T-cell (primary cell): ENCODE measurements at regions not wholly inside any gene's neighbourhood (a gene's known extent, or its start where the extent isn't known, plus 50 kb on each side); places are given as distances from the start of the nearest gene placed in this dataset.

Experiments used
- ATAC-seq, 4 experiments: fragments of 200-7000 bp in 3 of 4; fragments of 150-1000 bp in 1 of 4; cut with Tn5 transposase; replicated peaks in 1 of 4; 1 replicate in 3 of 4; 2 replicates in 1 of 4; pipeline ENCODE4 v1.10.0; 2021; ENCODE audit warnings: moderate library complexity in 3 of 4, mild to moderate bottlenecking in 2 of 4, moderate number of reproducible peaks in 1 of 4
- CTCF ChIA-PET, 2 donors: fragments of 300-600 bp; sonication (Branson Sonifier 250); formaldehyde crosslinking; loops; one replicate each; lab custom pipeline; 2022; ENCODE audit warnings: antibody characterized with exemption in 2 of 2; lab: Charles Lee
- POLR2A ChIA-PET, 2 donors: fragments of 300-600 bp; sonication (Branson Sonifier 250); formaldehyde crosslinking; loops; one replicate each; lab custom pipeline; 2022; ENCODE audit warnings: antibody characterized with exemption in 2 of 2; lab: Charles Lee
- DNase-seq, 35 experiments: peaks; one replicate each; pipeline versions ENCODE4 v3.0.0 to v3.0.0-alpha.2; 2013 to 2023
- H3K27ac ChIP-seq: one replicate; pipeline ENCODE4 v1.5.1; 2013; ENCODE audit warnings: low read length
- H3K27me3 ChIP-seq, 2 experiments: replicated peaks in 1 of 2; 1 replicate in 1 of 2; 2 replicates in 1 of 2; pipeline versions ENCODE4 v1.6.1 to v1.7.0; 2013; ENCODE audit warnings: low read length in 1 of 2, mixed read lengths in 1 of 2; ENCODE audit not compliant: control insufficient read depth in 2 of 2, insufficient read depth in 2 of 2; ENCODE audit errors: extremely low read depth in 1 of 2
- H3K36me3 ChIP-seq, 2 donors: 1 replicate in 1 of 2; 2 replicates in 1 of 2; pipeline versions ENCODE4 v1.6.1 to v1.7.0; 2013; ENCODE audit warnings: low read length in 1 of 2; ENCODE audit not compliant: control insufficient read depth in 2 of 2, insufficient read depth in 1 of 2; ENCODE audit errors: extremely low read depth in 1 of 2
- H3K4me1 ChIP-seq, 2 experiments: 1 replicate in 1 of 2; 2 replicates in 1 of 2; pipeline versions ENCODE4 v1.6.1 to v1.7.0; 2013; ENCODE audit warnings: low read length in 2 of 2, mixed read lengths in 1 of 2; ENCODE audit not compliant: insufficient read depth in 2 of 2, control insufficient read depth in 1 of 2; ENCODE audit errors: extremely low read depth in 1 of 2
- H3K4me3 ChIP-seq, 2 donors: 1 replicate in 1 of 2; 2 replicates in 1 of 2; pipeline versions ENCODE4 v1.5.1 to v1.7.0; 2013; ENCODE audit warnings: mild to moderate bottlenecking in 2 of 2, low read length in 1 of 2, moderate library complexity in 1 of 2; ENCODE audit not compliant: control insufficient read depth in 1 of 2; ENCODE audit errors: extremely low read depth in 1 of 2
- H3K9me3 ChIP-seq: 2 replicates; pipeline ENCODE4 v1.7.0; 2013
- H3K27ac Mint-ChIP-seq, 2 donors: one replicate each; pipeline ENCODE4 v1.8.0; 2020 to 2021; ENCODE audit warnings: mild to moderate bottlenecking in 2 of 2, mixed read lengths in 2 of 2
- H3K27me3 Mint-ChIP-seq, 2 donors: one replicate each; pipeline ENCODE4 v1.8.0; 2021 to 2022; ENCODE audit warnings: mixed read lengths in 2 of 2
- H3K36me3 Mint-ChIP-seq: one replicate; pipeline ENCODE4 v1.8.0; 2021; ENCODE audit warnings: mixed read lengths
- H3K4me1 Mint-ChIP-seq, 3 donors: one replicate each; pipeline ENCODE4 v1.8.0; 2020 to 2022; ENCODE audit warnings: mixed read lengths in 3 of 3, mild to moderate bottlenecking in 1 of 3
- H3K4me3 Mint-ChIP-seq, 3 donors: one replicate each; pipeline ENCODE4 v1.8.0; 2020 to 2022; ENCODE audit warnings: mild to moderate bottlenecking in 3 of 3, mixed read lengths in 3 of 3, moderate library complexity in 3 of 3
- H3K9me3 Mint-ChIP-seq, 3 donors: one replicate each; pipeline ENCODE4 v1.8.0; 2020 to 2022; ENCODE audit warnings: mixed read lengths in 3 of 3
- WGBS: methylation state at CpG from one replicate; pipeline ENCODE4 v1.1.5; 2013; ENCODE audit warnings: missing lambda C conversion rate; ENCODE audit not compliant: insufficient coverage; 5-methylcytosine and 5-hydroxymethylcytosine counted together

DNA sequence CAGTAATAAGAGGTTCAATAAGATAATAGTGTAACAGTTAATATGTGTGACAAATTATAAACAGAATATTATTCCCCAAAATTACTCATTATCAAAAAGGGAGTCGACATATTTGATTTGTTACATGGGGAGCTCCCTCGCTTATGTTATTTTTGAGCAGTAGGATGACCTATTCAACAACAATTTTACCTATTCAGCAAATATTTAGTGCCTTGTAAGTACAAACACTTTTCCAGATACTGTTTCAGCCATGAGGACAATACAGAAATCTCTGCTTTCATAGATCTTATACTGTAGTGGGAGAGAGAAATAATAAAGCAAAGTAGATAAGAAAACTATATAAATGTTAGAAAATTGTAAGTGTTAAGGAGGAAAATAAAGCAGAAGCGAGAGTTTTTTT, 1342.8 kb upstream of the WWC1 start:
- H3K27me3 Mint-ChIP-seq, result no peaks in the 10 kb centered on the region
- Histone ChIP-seq H3K4me3 (no peak overlapping the region), H3K4me1 (no peaks in the 10 kb centered on the region), H3K36me3 (no peaks in the 10 kb centered on the region), H3K9me3 (no peaks in the 10 kb centered on the region), H3K27me3 (no peaks in the 10 kb centered on the region), H3K27ac (no peak overlapping the region)
- no peak for ATAC-seq
- ChIA-PET CTCF (no interaction called here), POLR2A (no interaction called here)
- H3K9me3 Mint-ChIP-seq, result peaks cover 3 to 6% (median 5%) of the 10 kb centered on the region in 3 donors
- 80% methylated on average over 1 of the region's 3 CpGs for WGBS
- no peak overlapping the region for H3K27ac Mint-ChIP-seq
- no peak for DNase-seq
- H3K4me1 Mint-ChIP-seq, result no peaks in the 10 kb centered on the region
- H3K4me3 Mint-ChIP-seq, result no peak overlapping the region
- no peaks in the 10 kb centered on the region for H3K36me3 Mint-ChIP-seq

- H3K36me3 ChIP-seq, result no peaks in the 10 kb centered on the region
- H3K9me3 ChIP-seq, result no peaks in the 10 kb centered on the region
- H3K4me1 ChIP-seq, result no peaks in the 10 kb centered on the region
- no peak overlapping the region for H3K4me3 ChIP-seq
- peaks cover under 1 to 7% (median 7%) of the 10 kb centered on the region in 3 donors for H3K9me3 Mint-ChIP-seq
- no peaks in the 10 kb centered on the region for H3K36me3 Mint-ChIP-seq
- H3K27ac Mint-ChIP-seq, result no peak overlapping the region
- no peak overlapping the region for H3K4me3 Mint-ChIP-seq
- no peaks in the 10 kb centered on the region for H3K27me3 Mint-ChIP-seq
- ChIA-PET POLR2A (no interaction called here), CTCF (no interaction called here)
- no peak for DNase-seq
- WGBS, result 71% methylated on average over 3 of the region's 4 CpGs
- H3K4me1 Mint-ChIP-seq, result no peaks in the 10 kb centered on the region
- ATAC-seq, result no peak
- no peak overlapping the region for H3K27ac ChIP-seq
- H3K27me3 ChIP-seq, result no peaks in the 10 kb centered on the region
These were observed 1339.4 kb upstream of the WWC1 start for GRCh38 chr5:166952048-166952447.

GRCh38 chr5:166957782-166958181, 1333.7 kb upstream of the WWC1 start:
- ChIA-PET CTCF (no interaction called here), POLR2A (no interaction called here)
- H3K27ac ChIP-seq, result no peak overlapping the region
- DNase-seq (no peak), ATAC-seq (no peak)
- Mint-ChIP-seq H3K4me3 (no peak overlapping the region), H3K27ac (no peak overlapping the region), H3K4me1 (no peaks in the 10 kb centered on the region), H3K27me3 (no peaks in the 10 kb centered on the region), H3K36me3 (no peaks in the 10 kb centered on the region), H3K9me3 (peaks cover 6 to 16% (median 13%) of the 10 kb centered on the region in 3 donors)
- no peaks in the 10 kb centered on the region for H3K4me1 ChIP-seq
- 50% methylated on average over 1 of the region's 3 CpGs for WGBS
- H3K4me3 ChIP-seq, result no peak overlapping the region
- no peaks in the 10 kb centered on the region for H3K9me3 ChIP-seq
- no peaks in the 10 kb centered on the region for H3K36me3 ChIP-seq
- no peaks in the 10 kb centered on the region for H3K27me3 ChIP-seq

- H3K4me3 Mint-ChIP-seq, result no peak overlapping the region
- no peak for ATAC-seq
- no peaks in the 10 kb centered on the region for H3K36me3 ChIP-seq
- peaks cover 5 to 25% (median 19%) of the 10 kb centered on the region in 3 donors for H3K9me3 Mint-ChIP-seq
- H3K36me3 Mint-ChIP-seq, result no peaks in the 10 kb centered on the region
- H3K9me3 ChIP-seq, result no peaks in the 10 kb centered on the region
- ChIA-PET POLR2A (no interaction called here), CTCF (no interaction called here)
- no peak overlapping the region for H3K27ac ChIP-seq
- no peaks in the 10 kb centered on the region for H3K27me3 Mint-ChIP-seq
- H3K4me1 ChIP-seq, result no peaks in the 10 kb centered on the region
- WGBS, result no CpG with 5 or more reads among the region's 1 CpG
- H3K4me3 ChIP-seq, result no peak overlapping the region
- no peaks in the 10 kb centered on the region for H3K27me3 ChIP-seq
- no peaks in the 10 kb centered on the region for H3K4me1 Mint-ChIP-seq
- no peak for DNase-seq
- no peak overlapping the region for H3K27ac Mint-ChIP-seq
These were observed 1331.7 kb upstream of the WWC1 start for GRCh38 chr5:166959766-166960165.

DNA sequence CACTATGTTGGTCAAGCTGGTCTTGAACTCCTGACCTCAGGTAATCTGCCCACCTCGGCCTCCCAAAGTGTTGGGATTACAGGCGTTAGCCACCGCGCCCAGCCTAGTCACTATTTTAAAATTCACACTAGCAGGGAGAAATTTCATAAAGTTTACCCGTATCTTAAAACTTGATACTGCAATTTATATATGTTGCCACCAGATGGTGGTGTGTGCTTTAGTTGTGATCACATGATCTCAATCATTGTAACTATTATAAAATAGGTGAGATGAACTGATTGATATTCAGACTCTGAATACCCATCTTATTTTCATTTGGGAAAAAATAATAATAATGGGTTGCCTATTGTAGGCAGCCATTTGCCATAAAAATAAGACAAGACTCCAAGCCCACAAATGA, 1330.4 kb upstream of the WWC1 start:
- H3K27me3 Mint-ChIP-seq, result no peaks in the 10 kb centered on the region
- Histone ChIP-seq H3K4me3 (no peak overlapping the region), H3K9me3 (no peaks in the 10 kb centered on the region), H3K27ac (no peak overlapping the region), H3K36me3 (no peaks in the 10 kb centered on the region), H3K4me1 (no peaks in the 10 kb centered on the region), H3K27me3 (no peaks in the 10 kb centered on the region)
- peaks cover 9 to 33% (median 19%) of the 10 kb centered on the region in 3 donors for H3K9me3 Mint-ChIP-seq
- CTCF ChIA-PET, result no interaction called here
- no peaks in the 10 kb centered on the region for H3K36me3 Mint-ChIP-seq
- no peak overlapping the region for H3K4me3 Mint-ChIP-seq
- H3K27ac Mint-ChIP-seq, result no peak overlapping the region
- H3K4me1 Mint-ChIP-seq, result no peaks in the 10 kb centered on the region
- DNase-seq, result no peak
- ATAC-seq, result no peak
- WGBS, result no CpG with 5 or more reads among the region's 5 CpGs
- POLR2A ChIA-PET, result no interaction called here

DNA sequence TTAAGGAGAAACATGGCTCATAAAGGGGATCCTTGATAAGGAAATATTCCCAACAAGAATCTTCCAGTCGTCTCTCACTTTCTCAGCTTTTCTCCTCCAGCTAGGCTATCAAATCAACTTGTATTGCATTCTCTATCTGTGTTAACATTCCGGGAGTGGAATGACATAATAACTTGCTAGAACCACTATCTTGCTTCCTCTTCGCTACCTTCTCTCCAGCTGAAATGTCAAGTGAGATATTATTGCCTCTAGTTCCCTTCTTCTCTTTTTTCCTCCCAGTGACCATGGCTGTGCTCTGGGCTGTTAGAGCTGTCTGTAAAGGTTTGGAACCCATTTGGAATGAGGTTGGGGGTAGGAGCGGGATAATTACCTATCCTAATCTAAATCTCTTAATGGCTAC, 1329.5 kb upstream of the WWC1 start:
- H3K9me3 Mint-ChIP-seq, result peaks cover 12 to 33% (median 18%) of the 10 kb centered on the region in 3 donors
- no CpG with 5 or more reads among the region's 4 CpGs for WGBS
- no peaks in the 10 kb centered on the region for H3K27me3 Mint-ChIP-seq
- Histone ChIP-seq H3K27ac (no peak overlapping the region), H3K9me3 (no peaks in the 10 kb centered on the region), H3K36me3 (no peaks in the 10 kb centered on the region), H3K4me1 (no peaks in the 10 kb centered on the region), H3K4me3 (no peak overlapping the region), H3K27me3 (no peaks in the 10 kb centered on the region)
- POLR2A ChIA-PET, result no interaction called here
- CTCF ChIA-PET, result no interaction called here
- H3K27ac Mint-ChIP-seq, result no peak overlapping the region
- no peak overlapping the region for H3K4me3 Mint-ChIP-seq
- ATAC-seq (no peak), DNase-seq (no peak)
- H3K4me1 Mint-ChIP-seq, result no peaks in the 10 kb centered on the region
- H3K36me3 Mint-ChIP-seq, result no peaks in the 10 kb centered on the region

- Histone ChIP-seq H3K27ac (no peak overlapping the region), H3K9me3 (no peaks in the 10 kb centered on the region), H3K27me3 (no peaks in the 10 kb centered on the region), H3K4me1 (no peaks in the 10 kb centered on the region), H3K4me3 (no peak overlapping the region), H3K36me3 (no peaks in the 10 kb centered on the region)
- no peaks in the 10 kb centered on the region for H3K36me3 Mint-ChIP-seq
- WGBS, result 80% methylated on average over 1 of the region's 8 CpGs
- H3K4me3 Mint-ChIP-seq, result no peak overlapping the region
- DNase-seq (no peak), ATAC-seq (no peak)
- H3K27ac Mint-ChIP-seq, result no peak overlapping the region
- CTCF ChIA-PET, result no interaction called here
- H3K4me1 Mint-ChIP-seq, result no peaks in the 10 kb centered on the region
- peaks cover 10 to 33% (median 14%) of the 10 kb centered on the region in 3 donors for H3K9me3 Mint-ChIP-seq
- POLR2A ChIA-PET, result no interaction called here
- no peaks in the 10 kb centered on the region for H3K27me3 Mint-ChIP-seq
These were observed 1329.0 kb upstream of the WWC1 start for GRCh38 chr5:166962461-166962860.
